ENCODE measurements at regions not wholly inside any gene's neighbourhood (a gene's known extent, or its start where the extent isn't known, plus 50 kb on each side); places are given as distances from the start of the nearest gene placed in this dataset.

- no peak for TF ChIP-seq CTCF (IDR thresholded peaks at IDR 0.05)
Measured at GRCh38 chr1:88463401-88463985, 220.6 kb upstream of the PKN2 start.

GRCh38 chr1:88466011-88466410, 218.1 kb upstream of the PKN2 start:
- no peak for TF ChIP-seq CTCF (IDR thresholded peaks at IDR 0.05)

- TF ChIP-seq CTCF (IDR thresholded peaks at IDR 0.05) = no peak
Measured at GRCh38 chr1:88466899-88467580, 217.0 kb upstream of the PKN2 start.

- no peak for TF ChIP-seq CTCF (IDR thresholded peaks at IDR 0.05)
Measured at GRCh38 chr1:88472298-88472697, 211.8 kb upstream of the PKN2 start.

GRCh38 chr1:88472714-88473113, 211.4 kb upstream of the PKN2 start:
- TF ChIP-seq CTCF (IDR thresholded peaks at IDR 0.05) = no peak

- no peak for TF ChIP-seq CTCF (IDR thresholded peaks at IDR 0.05)
Measured at GRCh38 chr1:88474555-88475304, 209.3 kb upstream of the PKN2 start.

- TF ChIP-seq CTCF (IDR thresholded peaks at IDR 0.05) = no peak
Measured at GRCh38 chr1:88484881-88485280, 199.2 kb upstream of the PKN2 start.
